Panc1 (cell line): ENCODE measurements at regions not wholly inside any gene's neighbourhood (a gene's known extent, or its start where the extent isn't known, plus 50 kb on each side); places are given as distances from the start of the nearest gene placed in this dataset.

Experiments
- ATAC-seq: fragments of 200-7000 bp; cut with Tn5 transposase; 2 replicates; pipeline ENCODE4 v1.9.1; 2020; ENCODE audit warnings: mild to moderate bottlenecking, moderate library complexity
- BruUV-seq: library from RNA; stranded (reverse); fragments of 400-500 nt; replicated peaks from 2 replicates; lab custom pipeline; 2021; lab: Mats Ljungman, UMichigan
- CTCF ChIA-PET: fragments of 300-600 bp; sonication (Branson Sonifier 250); formaldehyde crosslinking; loops from one replicate; lab custom pipeline; 2022; ENCODE audit warnings: antibody characterized with exemption; lab: Charles Lee
- POLR2A ChIA-PET: fragments of 300-600 bp; sonication (Branson Sonifier 250); formaldehyde crosslinking; loops from one replicate; lab custom pipeline; 2022; ENCODE audit warnings: antibody characterized with exemption; lab: Charles Lee
- DNase-seq: peaks from one replicate; pipeline ENCODE4 v3.0.0-alpha.2; 2010; ENCODE audit warnings: low read depth, low spot score
- H3K27ac ChIP-seq: 2 replicates; pipeline ENCODE4 v1.5.1; 2011; ENCODE audit warnings: mild to moderate bottlenecking, low read length, inconsistent platforms
- H3K27me3 ChIP-seq: fragments of 200-500 bp; sonication (Bioruptor generic); 2 replicates; pipeline ENCODE4 v1.6.0; 2014; ENCODE audit warnings: low read length, inconsistent platforms; ENCODE audit not compliant: control insufficient read depth, insufficient read depth
- H3K36me3 ChIP-seq: fragments of 200-500 bp; sonication (Bioruptor generic); 2 replicates; pipeline ENCODE4 v1.5.1; 2014; ENCODE audit warnings: inconsistent platforms, mild to moderate bottlenecking, low read length, moderate library complexity; ENCODE audit not compliant: control insufficient read depth, insufficient read depth
- H3K4me1 ChIP-seq: 2 replicates; pipeline ENCODE4 v1.5.1; 2011; ENCODE audit warnings: inconsistent platforms, mild to moderate bottlenecking, low read length, moderate library complexity; ENCODE audit not compliant: control insufficient read depth, insufficient read depth
- H3K4me3 ChIP-seq, 2 experiments: 2 replicates each; pipeline ENCODE4 v1.5.1; 2011 to 2012; ENCODE audit warnings: low read depth in 2 of 2, low read length in 2 of 2, mild to moderate bottlenecking in 2 of 2, inconsistent platforms in 1 of 2, moderate library complexity in 1 of 2
- H3K9me3 ChIP-seq: fragments of 200-500 bp; sonication (Bioruptor generic); 2 replicates; pipeline ENCODE4 v1.5.1; 2014; ENCODE audit warnings: low read depth, mild to moderate bottlenecking, inconsistent platforms, low read length, moderate library complexity; ENCODE audit not compliant: control insufficient read depth, insufficient read depth
- POLR2AphosphoS5 ChIP-seq: IDR thresholded peaks from 2 replicates; pipeline ENCODE4 v1.6.1; 2012; ENCODE audit warnings: mild to moderate bottlenecking, low read depth, low read length, moderate library complexity
- REST ChIP-seq, 2 experiments: IDR thresholded peaks; 2 replicates each; pipeline ENCODE4 v1.6.1; 2011 to 2012; ENCODE audit warnings: low read depth in 2 of 2, control low read depth in 1 of 2, low read length in 1 of 2, mild to moderate bottlenecking in 1 of 2, moderate library complexity in 1 of 2; ENCODE audit not compliant: insufficient read depth in 1 of 2
- SIN3A ChIP-seq: IDR thresholded peaks from 2 replicates; pipeline ENCODE4 v1.6.1; 2012; ENCODE audit warnings: low read depth, mild to moderate bottlenecking, low read length, moderate library complexity, borderline replicate concordance; ENCODE audit not compliant: insufficient read depth
- TCF7L2 ChIP-seq: IDR thresholded peaks from 2 replicates; pipeline ENCODE4 v1.6.1; 2011; ENCODE audit warnings: mild to moderate bottlenecking, low read depth, low read length, inconsistent platforms
- in situ Hi-C: cut with HindIII; loops from 2 replicates; pipeline ENCODE4 v1.10.0; 2016; ENCODE audit warnings: low sequenced_read_pairs, low pct_unique_long_range_greater_than_20kb
- intact Hi-C: fragments of 100-400 bp; cut with micrococcal nuclease; formaldehyde crosslinking; loops from one replicate; pipeline ENCODE4 v1.10.0; 2022; ENCODE audit not compliant: unreplicated experiment
- TF ChIP-seq, protein P1 (sequence below): fragments of 450-650 bp; IDR thresholded peaks from 2 replicates; pipeline ENCODE4 v1.5.1; 2017; ENCODE audit warnings: mild to moderate bottlenecking

GRCh38 chr2:5546181-5546580, 146.0 kb upstream of the SOX11 start:
- Histone ChIP-seq H3K27ac (no peak overlapping the region), H3K4me3 (no peak overlapping the region), H3K27me3 (no peaks in the 10 kb centered on the region), H3K36me3 (no peaks in the 10 kb centered on the region), H3K4me1 (no peaks in the 10 kb centered on the region), H3K9me3 (no peaks in the 10 kb centered on the region)
- no TSS peak for BruUV-seq
- intact Hi-C loops = no loop called here
- in situ Hi-C loops = no loop called here
- ChIA-PET POLR2A (no interaction called here), CTCF (no interaction called here)
- ATAC-seq = no peak
- no peak for DNase-seq
- TF ChIP-seq SIN3A (no peak), TCF7L2 (no peak), POLR2AphosphoS5 (no peak), REST (IDR thresholded peaks at IDR 0.05; ENCODE audit: insufficient read depth in 1 of 2, low read depth in 2 of 2, low read length in 1 of 2) (no peak)
- TF ChIP-seq, protein P1, sequence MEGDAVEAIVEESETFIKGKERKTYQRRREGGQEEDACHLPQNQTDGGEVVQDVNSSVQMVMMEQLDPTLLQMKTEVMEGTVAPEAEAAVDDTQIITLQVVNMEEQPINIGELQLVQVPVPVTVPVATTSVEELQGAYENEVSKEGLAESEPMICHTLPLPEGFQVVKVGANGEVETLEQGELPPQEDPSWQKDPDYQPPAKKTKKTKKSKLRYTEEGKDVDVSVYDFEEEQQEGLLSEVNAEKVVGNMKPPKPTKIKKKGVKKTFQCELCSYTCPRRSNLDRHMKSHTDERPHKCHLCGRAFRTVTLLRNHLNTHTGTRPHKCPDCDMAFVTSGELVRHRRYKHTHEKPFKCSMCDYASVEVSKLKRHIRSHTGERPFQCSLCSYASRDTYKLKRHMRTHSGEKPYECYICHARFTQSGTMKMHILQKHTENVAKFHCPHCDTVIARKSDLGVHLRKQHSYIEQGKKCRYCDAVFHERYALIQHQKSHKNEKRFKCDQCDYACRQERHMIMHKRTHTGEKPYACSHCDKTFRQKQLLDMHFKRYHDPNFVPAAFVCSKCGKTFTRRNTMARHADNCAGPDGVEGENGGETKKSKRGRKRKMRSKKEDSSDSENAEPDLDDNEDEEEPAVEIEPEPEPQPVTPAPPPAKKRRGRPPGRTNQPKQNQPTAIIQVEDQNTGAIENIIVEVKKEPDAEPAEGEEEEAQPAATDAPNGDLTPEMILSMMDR = no peak

DNA sequence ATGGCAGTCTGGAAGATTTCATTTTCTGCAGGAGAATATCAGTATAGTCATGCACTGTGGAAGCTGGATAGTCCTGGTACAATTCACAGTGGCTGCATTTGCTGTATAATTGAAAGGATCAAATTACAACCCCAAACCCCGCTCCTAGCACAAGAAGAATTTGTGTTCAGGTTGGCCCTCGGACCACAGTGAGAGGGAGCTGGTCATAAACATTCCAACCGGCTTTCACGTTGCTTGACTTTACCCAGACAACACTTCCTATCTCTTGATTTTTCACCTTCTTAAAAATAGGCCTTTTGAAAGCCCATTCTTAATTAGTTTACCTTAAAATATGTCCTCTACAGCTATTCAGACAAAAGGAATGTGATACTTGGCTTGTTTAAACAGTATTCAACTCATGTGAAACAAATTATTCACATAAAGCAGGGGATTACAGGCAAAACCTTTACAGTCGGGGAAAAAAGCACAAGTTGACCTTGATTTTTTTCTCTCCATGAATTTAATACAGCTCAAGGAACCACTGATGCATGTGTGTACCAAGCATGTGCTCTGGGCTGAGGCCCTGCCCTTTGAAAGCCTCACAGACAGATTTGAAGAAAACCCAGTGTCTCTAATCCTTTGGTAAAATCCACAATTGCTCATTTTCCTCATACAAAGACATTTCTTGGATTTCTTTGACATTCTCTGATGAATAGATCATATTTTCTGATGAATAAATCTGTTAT, 143.0 kb upstream of the SOX11 start:
- ChIA-PET POLR2A (no interaction called here), CTCF (no interaction called here)
- no peaks in the 10 kb centered on the region for H3K27me3 ChIP-seq
- no peaks in the 10 kb centered on the region for H3K4me1 ChIP-seq
- in situ Hi-C loops = no loop called here
- H3K4me3 ChIP-seq = no peak overlapping the region
- no peaks in the 10 kb centered on the region for H3K36me3 ChIP-seq
- no peak overlapping the region for H3K27ac ChIP-seq
- no TSS peak for BruUV-seq
- no peaks in the 10 kb centered on the region for H3K9me3 ChIP-seq
- intact Hi-C loops = no loop called here
- ATAC-seq (no peak), DNase-seq (no peak)
- TF ChIP-seq TCF7L2 (no peak), SIN3A (no peak)

GRCh38 chr2:5549771-5550170, 142.4 kb upstream of the SOX11 start:
- ChIA-PET POLR2A (no interaction called here), CTCF (no interaction called here)
- H3K27ac ChIP-seq = no peak overlapping the region
- DNase-seq (no peak), ATAC-seq (no peak)
- BruUV-seq = no TSS peak
- no peaks in the 10 kb centered on the region for H3K9me3 ChIP-seq
- H3K27me3 ChIP-seq = no peaks in the 10 kb centered on the region
- intact Hi-C loops = no loop called here
- H3K4me3 ChIP-seq = no peak overlapping the region
- in situ Hi-C loops = no loop called here
- H3K4me1 ChIP-seq = no peaks in the 10 kb centered on the region
- TF ChIP-seq REST (IDR thresholded peaks at IDR 0.05; ENCODE audit: insufficient read depth in 1 of 2, low read depth in 2 of 2, low read length in 1 of 2) = no peak
- no peak for TF ChIP-seq TCF7L2
- TF ChIP-seq, protein P1 = no peak
- TF ChIP-seq SIN3A = no peak
- no peak for TF ChIP-seq POLR2AphosphoS5
- H3K36me3 ChIP-seq = no peaks in the 10 kb centered on the region
